ENCODE measurements at regions not wholly inside any gene's neighbourhood (a gene's known extent, or its start where the extent isn't known, plus 50 kb on each side); places are given as distances from the start of the nearest gene placed in this dataset.
"Not testable (repeated sequence)": the region's sequence is repeated elsewhere in the genome, so short reads cannot be mapped to it uniquely, and the experiment has no call there.

- H3K27ac ChIP-seq; H3K36me3 ChIP-seq; H3K4me1 ChIP-seq; H3K27me3 ChIP-seq; H3K4me3 ChIP-seq; DNase-seq; H3K9me3 ChIP-seq; intact Hi-C loops (cut with DNase I; ENCODE audit: low total_unique reads); in situ Hi-C loops (cut with MboI; ENCODE audit: low pct_ligation_motif_present in 1 of 4, low pct_unique_long_range_greater_than_20kb in 1 of 4, low sequenced_read_pairs in 3 of 4): not testable (repeated sequence)
- 20 to 89% methylated on average over 1 of the region's 1 CpG for WGBS, 2 donors (ENCODE audit: low coverage in 1 of 2)
Measured at GRCh38 chr14:105998597-105998996, 472.2 kb downstream of the TMEM121 start.

DNA sequence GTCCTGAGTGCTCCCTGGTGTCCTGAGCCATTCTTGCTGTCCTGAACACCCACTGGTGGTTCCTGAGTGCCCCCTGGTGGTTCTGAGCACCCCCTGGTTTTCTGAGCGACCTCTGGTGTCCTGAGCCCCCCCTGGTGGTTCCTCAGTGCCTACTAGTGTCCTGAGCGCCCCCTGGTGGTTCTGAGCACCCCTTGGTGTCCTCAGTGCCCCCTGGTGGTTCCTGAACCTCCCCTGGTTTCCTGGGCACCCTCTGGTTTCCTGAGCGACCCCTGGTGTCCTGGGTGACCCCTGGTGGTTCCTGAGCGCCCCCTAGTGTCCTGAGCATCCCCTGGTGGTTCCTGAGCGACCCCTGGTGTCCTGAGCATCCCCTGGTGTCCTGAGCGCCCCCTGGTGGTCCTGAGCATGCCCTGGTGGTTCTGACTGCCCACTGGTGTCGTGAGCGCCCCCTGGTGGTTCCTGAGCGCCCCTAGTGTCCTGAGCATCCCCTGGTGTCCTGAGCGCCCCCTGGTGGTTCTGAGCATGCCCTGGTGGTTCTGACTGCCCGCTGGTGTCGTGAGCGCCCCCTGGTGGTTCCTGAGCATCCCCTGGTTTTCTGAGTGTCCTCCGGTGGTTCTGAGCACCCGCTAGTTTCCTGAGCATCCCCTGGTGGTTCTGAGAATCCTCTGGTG, 473.1 kb downstream of the TMEM121 start:
- no peaks in the 10 kb centered on the region for H3K9me3 ChIP-seq
- H3K27me3 ChIP-seq: no peaks in the 10 kb centered on the region
- peak; percentile 70 for DNase-seq
- no peak overlapping the region for H3K4me3 ChIP-seq
- no peaks in the 10 kb centered on the region for H3K36me3 ChIP-seq
- in situ Hi-C loops (cut with MboI; ENCODE audit: low pct_ligation_motif_present in 1 of 4, low pct_unique_long_range_greater_than_20kb in 1 of 4, low sequenced_read_pairs in 3 of 4) (no loop called here), intact Hi-C loops (cut with DNase I; ENCODE audit: low total_unique reads) (no loop called here)
- no peaks in the 10 kb centered on the region for H3K4me1 ChIP-seq
- WGBS, 2 donors (ENCODE audit: low coverage in 1 of 2): 64% methylated on average over 15 of the region's 15 CpGs; no CpG with 5 or more reads in 1 of the 2 donors
- no peak for TF ChIP-seq POLR2A (IDR thresholded peaks at IDR 0.05)
- TF ChIP-seq POLR2AphosphoS5 (IDR thresholded peaks at IDR 0.05): no peak
- TF ChIP-seq, protein P1, sequence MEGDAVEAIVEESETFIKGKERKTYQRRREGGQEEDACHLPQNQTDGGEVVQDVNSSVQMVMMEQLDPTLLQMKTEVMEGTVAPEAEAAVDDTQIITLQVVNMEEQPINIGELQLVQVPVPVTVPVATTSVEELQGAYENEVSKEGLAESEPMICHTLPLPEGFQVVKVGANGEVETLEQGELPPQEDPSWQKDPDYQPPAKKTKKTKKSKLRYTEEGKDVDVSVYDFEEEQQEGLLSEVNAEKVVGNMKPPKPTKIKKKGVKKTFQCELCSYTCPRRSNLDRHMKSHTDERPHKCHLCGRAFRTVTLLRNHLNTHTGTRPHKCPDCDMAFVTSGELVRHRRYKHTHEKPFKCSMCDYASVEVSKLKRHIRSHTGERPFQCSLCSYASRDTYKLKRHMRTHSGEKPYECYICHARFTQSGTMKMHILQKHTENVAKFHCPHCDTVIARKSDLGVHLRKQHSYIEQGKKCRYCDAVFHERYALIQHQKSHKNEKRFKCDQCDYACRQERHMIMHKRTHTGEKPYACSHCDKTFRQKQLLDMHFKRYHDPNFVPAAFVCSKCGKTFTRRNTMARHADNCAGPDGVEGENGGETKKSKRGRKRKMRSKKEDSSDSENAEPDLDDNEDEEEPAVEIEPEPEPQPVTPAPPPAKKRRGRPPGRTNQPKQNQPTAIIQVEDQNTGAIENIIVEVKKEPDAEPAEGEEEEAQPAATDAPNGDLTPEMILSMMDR (IDR thresholded peaks at IDR 0.05): peak in 3 of 5 experiments; percentile 16 to 35 (median 33)
- no peak for TF ChIP-seq EP300 (IDR thresholded peaks at IDR 0.05; ENCODE audit: low read depth)
- H3K27ac ChIP-seq: no peak overlapping the region

GRCh38 chr14:106000029-106000511, 473.7 kb downstream of the TMEM121 start:
- H3K9me3 ChIP-seq; H3K27me3 ChIP-seq; H3K4me3 ChIP-seq; DNase-seq; intact Hi-C loops (cut with DNase I; ENCODE audit: low total_unique reads); H3K27ac ChIP-seq; in situ Hi-C loops (cut with MboI; ENCODE audit: low pct_ligation_motif_present in 1 of 4, low pct_unique_long_range_greater_than_20kb in 1 of 4, low sequenced_read_pairs in 3 of 4); H3K36me3 ChIP-seq; H3K4me1 ChIP-seq: not testable (repeated sequence)
- WGBS, 2 donors (ENCODE audit: low coverage in 1 of 2): 67% methylated on average over 10 of the region's 12 CpGs; no CpG with 5 or more reads in 1 of the 2 donors

DNA sequence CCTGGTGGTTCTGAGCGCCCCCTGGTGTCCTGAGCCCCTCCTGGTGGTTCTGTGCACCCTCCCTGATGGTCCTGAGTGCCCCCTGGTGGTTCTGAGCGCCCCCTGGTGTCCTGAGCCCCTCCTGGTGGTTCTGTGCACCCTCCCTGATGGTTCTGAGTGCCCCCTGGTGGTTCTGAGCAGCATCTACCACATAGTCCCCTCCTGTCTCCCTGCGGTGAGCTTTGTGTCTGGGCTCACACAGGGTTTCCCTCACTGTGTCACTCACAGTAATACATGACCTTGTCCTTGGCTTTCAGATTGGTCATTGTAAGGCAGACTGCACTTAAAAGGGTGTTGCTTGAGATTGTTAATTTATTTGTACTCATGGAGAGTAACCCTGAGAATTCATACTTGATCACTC, 474.9 kb downstream of the TMEM121 start:
- in situ Hi-C loops (cut with MboI; ENCODE audit: low pct_ligation_motif_present in 1 of 4, low pct_unique_long_range_greater_than_20kb in 1 of 4, low sequenced_read_pairs in 3 of 4); H3K4me3 ChIP-seq; H3K36me3 ChIP-seq; H3K27ac ChIP-seq; H3K27me3 ChIP-seq; H3K9me3 ChIP-seq; intact Hi-C loops (cut with DNase I; ENCODE audit: low total_unique reads); H3K4me1 ChIP-seq; DNase-seq: not testable (repeated sequence)
- TF ChIP-seq, protein P1 (IDR thresholded peaks at IDR 0.05): peak in 1 of 5 experiments; percentile 3
- no CpG with 5 or more reads among the region's 3 CpGs for WGBS, 2 donors (ENCODE audit: low coverage in 1 of 2)

DNA sequence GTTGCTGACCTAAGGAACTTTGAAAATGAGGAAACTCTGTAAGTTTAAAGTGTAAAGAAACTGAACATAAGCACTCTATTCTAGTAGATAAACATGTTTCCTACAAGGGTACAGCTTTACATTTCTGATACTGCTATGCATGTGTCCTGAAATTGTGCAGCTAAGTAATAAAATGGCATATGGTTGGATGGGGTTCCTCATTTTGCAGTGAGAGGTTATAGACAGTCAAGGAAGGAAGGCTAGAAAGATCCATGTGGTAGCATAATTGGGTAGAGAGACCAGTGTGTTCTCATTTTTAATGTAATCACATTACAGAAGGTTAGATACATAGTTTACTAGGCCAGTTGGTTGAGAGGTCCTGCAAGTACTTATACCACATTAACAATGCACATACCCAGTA, 477.0 kb downstream of the TMEM121 start:
- H3K4me1 ChIP-seq: no peaks in the 10 kb centered on the region
- no peaks in the 10 kb centered on the region for H3K9me3 ChIP-seq
- no peak for DNase-seq
- no peaks in the 10 kb centered on the region for H3K27me3 ChIP-seq
- no peak overlapping the region for H3K4me3 ChIP-seq
- no peak for TF ChIP-seq EP300 (IDR thresholded peaks at IDR 0.05; ENCODE audit: low read depth)
- no peak for TF ChIP-seq POLR2AphosphoS5 (IDR thresholded peaks at IDR 0.05)
- TF ChIP-seq, protein P1 (IDR thresholded peaks at IDR 0.05): no peak
- TF ChIP-seq POLR2A (IDR thresholded peaks at IDR 0.05): no peak
- H3K27ac ChIP-seq: no peak overlapping the region
- H3K36me3 ChIP-seq: no peaks in the 10 kb centered on the region
- in situ Hi-C loops (cut with MboI; ENCODE audit: low pct_ligation_motif_present in 1 of 4, low pct_unique_long_range_greater_than_20kb in 1 of 4, low sequenced_read_pairs in 3 of 4) (no loop called here), intact Hi-C loops (cut with DNase I; ENCODE audit: low total_unique reads) (no loop called here)
